ENCODE measurements at regions not wholly inside any gene's neighbourhood (a gene's known extent, or its start where the extent isn't known, plus 50 kb on each side); places are given as distances from the start of the nearest gene placed in this dataset.

DNA sequence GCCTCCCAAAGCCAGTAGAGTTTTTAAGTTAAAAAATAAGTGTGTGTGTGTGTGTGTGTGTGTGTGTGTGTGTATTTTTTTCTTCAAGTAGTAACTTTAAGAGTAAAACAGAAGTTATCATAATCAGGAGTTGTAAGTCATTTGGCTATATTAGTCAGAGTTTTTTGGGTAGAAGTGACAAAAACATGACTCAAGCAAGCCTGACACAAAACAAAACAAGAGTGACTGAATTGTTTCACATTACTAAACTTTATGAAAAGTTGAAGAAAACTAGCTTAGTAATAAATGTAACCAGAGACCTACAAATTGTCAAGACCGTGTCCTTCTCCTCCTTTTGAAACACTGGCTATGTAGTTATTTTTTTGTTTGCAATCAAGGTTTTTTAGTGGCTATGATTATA lies 738.0 kb upstream of the PITX2 start:
- H3K9me3 ChIP-seq (replicated peaks; ENCODE audit: control insufficient read depth, insufficient read depth, low read length), result no peaks in the 10 kb centered on the region
- H3K27ac ChIP-seq (ENCODE audit: insufficient read depth, low read depth, low read length), result no peak overlapping the region
- intact Hi-C loops (cut with micrococcal nuclease) (no loop called here), dilution Hi-C loops (cut with MboI; ENCODE audit: extremely low pct_ligation_motif_present, low sequenced_read_pairs) (no loop called here)
- DNase-seq (ENCODE audit: low read depth, low spot score) (no peak), FAIRE-seq (no peak)
- no peak overlapping the region for H3K4me3 ChIP-seq (replicated peaks in 1 of 3; ENCODE audit: insufficient read depth in 1 of 3, low read depth in 1 of 3, low read length in 3 of 3)
- ChIA-PET CTCF (no interaction called here), POLR2A (no interaction called here)
- no peak overlapping the region for H3K4me2 ChIP-seq (ENCODE audit: insufficient read depth, low read length)
- H3K79me2 ChIP-seq (ENCODE audit: control insufficient read depth, insufficient read depth, low read length), result no peaks in the 10 kb centered on the region
- no peaks in the 10 kb centered on the region for H3K27me3 ChIP-seq (ENCODE audit: control insufficient read depth in 2 of 2, insufficient read depth in 2 of 2, low read length in 2 of 2)
- no peak overlapping the region for H2AFZ ChIP-seq (ENCODE audit: low read depth, low read length)
- H3K9me1 ChIP-seq (replicated peaks; ENCODE audit: control insufficient read depth, extremely low read depth, insufficient read depth, low read length), result no peaks in the 10 kb centered on the region
- no peak overlapping the region for H3K9ac ChIP-seq (replicated peaks; ENCODE audit: extremely low read depth, insufficient read depth, low read length)
- no peaks in the 10 kb centered on the region for H4K20me1 ChIP-seq (replicated peaks; ENCODE audit: control insufficient read depth, extremely low read depth, insufficient read depth, low read length)
- no peaks in the 10 kb centered on the region for H3K4me1 ChIP-seq (ENCODE audit: control insufficient read depth, extremely low read depth, insufficient read depth, low read length)
- no peaks in the 10 kb centered on the region for H3K36me3 ChIP-seq (ENCODE audit: control insufficient read depth in 2 of 2, extremely low read depth in 1 of 2, insufficient read depth in 2 of 2, low read length in 2 of 2)
- TF ChIP-seq POLR2AphosphoS5 (IDR thresholded peaks at IDR 0.05; ENCODE audit: insufficient read depth, low read depth, low read length) (no peak), JUN (IDR thresholded peaks at IDR 0.05; ENCODE audit: borderline replicate concordance, insufficient read depth, insufficient read length, low read depth) (no peak), EZH2 (IDR thresholded peaks at IDR 0.05; ENCODE audit: borderline replicate concordance, low read depth, low read length, severe bottlenecking) (no peak), FOS (IDR thresholded peaks at IDR 0.05; ENCODE audit: borderline replicate concordance, insufficient read depth, low read length) (no peak), POLR2A (IDR thresholded peaks at IDR 0.05; ENCODE audit: low read depth, low read length) (no peak), GATA2 (IDR thresholded peaks at IDR 0.05; ENCODE audit: insufficient read depth, insufficient read length, low read depth, low read length) (no peak), MYC (IDR thresholded peaks at IDR 0.05; ENCODE audit: low read depth, low read length) (no peak)
- TF ChIP-seq, protein P1, sequence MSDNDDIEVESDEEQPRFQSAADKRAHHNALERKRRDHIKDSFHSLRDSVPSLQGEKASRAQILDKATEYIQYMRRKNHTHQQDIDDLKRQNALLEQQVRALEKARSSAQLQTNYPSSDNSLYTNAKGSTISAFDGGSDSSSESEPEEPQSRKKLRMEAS (IDR thresholded peaks at IDR 0.05; ENCODE audit: insufficient read depth, insufficient read length), result no peak
- TF ChIP-seq, protein P2, sequence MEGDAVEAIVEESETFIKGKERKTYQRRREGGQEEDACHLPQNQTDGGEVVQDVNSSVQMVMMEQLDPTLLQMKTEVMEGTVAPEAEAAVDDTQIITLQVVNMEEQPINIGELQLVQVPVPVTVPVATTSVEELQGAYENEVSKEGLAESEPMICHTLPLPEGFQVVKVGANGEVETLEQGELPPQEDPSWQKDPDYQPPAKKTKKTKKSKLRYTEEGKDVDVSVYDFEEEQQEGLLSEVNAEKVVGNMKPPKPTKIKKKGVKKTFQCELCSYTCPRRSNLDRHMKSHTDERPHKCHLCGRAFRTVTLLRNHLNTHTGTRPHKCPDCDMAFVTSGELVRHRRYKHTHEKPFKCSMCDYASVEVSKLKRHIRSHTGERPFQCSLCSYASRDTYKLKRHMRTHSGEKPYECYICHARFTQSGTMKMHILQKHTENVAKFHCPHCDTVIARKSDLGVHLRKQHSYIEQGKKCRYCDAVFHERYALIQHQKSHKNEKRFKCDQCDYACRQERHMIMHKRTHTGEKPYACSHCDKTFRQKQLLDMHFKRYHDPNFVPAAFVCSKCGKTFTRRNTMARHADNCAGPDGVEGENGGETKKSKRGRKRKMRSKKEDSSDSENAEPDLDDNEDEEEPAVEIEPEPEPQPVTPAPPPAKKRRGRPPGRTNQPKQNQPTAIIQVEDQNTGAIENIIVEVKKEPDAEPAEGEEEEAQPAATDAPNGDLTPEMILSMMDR (IDR thresholded peaks at IDR 0.05; ENCODE audit: extremely low read depth in 1 of 2, insufficient read depth in 1 of 2, low read depth in 1 of 2, low read length in 2 of 2), result no peak
- BruUV-seq (replicated peaks), result no TSS peak

Measured in endothelial cell of umbilical vein (primary cell).